Neural progenitor cell (in vitro differentiated cells): ENCODE measurements at regions not wholly inside any gene's neighbourhood (a gene's known extent, or its start where the extent isn't known, plus 50 kb on each side); places are given as distances from the start of the nearest gene placed in this dataset.

Source experiments
- CTCF ChIP-seq: fragments of 200-600 bp; sonication (generic); IDR thresholded peaks from 2 replicates; pipeline ENCODE4 v1.5.1; 2017; ENCODE audit warnings: antibody characterized with exemption, mild to moderate bottlenecking
- EZH2 ChIP-seq: fragments of 200-600 bp; sonication (generic); IDR thresholded peaks from 2 replicates; pipeline ENCODE4 v1.6.1; 2017; ENCODE audit warnings: antibody characterized with exemption, mild to moderate bottlenecking, moderate library complexity
- EZH2phosphoT487 ChIP-seq: fragments of 200-600 bp; sonication (generic); IDR thresholded peaks from 2 replicates; pipeline ENCODE4 v1.6.1; 2017; ENCODE audit warnings: antibody characterized with exemption

GRCh38 chr2:194232600-194232999, 1424.4 kb upstream of the SLC39A10 start:
- TF ChIP-seq CTCF (no peak), EZH2 (no peak), EZH2phosphoT487 (no peak)
